GM23338 (cell line): ENCODE measurements at regions not wholly inside any gene's neighbourhood (a gene's known extent, or its start where the extent isn't known, plus 50 kb on each side); places are given as distances from the start of the nearest gene placed in this dataset.

ENCODE experiments used
- CTCF ChIP-seq, 2 experiments: fragments of 200-600 bp in 1 of 2; sonication (generic) in 1 of 2; conservative IDR thresholded peaks; 2 replicates each; pipeline versions ENCODE4 v1.5.1 to v1.6.1; 2016 to 2017; ENCODE audit warnings: antibody characterized with exemption in 2 of 2, low read depth in 2 of 2, mild to moderate bottlenecking in 2 of 2, moderate library complexity in 1 of 2
- ETS1 ChIP-seq: IDR thresholded peaks from 2 replicates; pipeline ENCODE4 v1.6.1; 2016; ENCODE audit warnings: antibody characterized with exemption
- EZH2phosphoT487 ChIP-seq: fragments of 200-600 bp; sonication (generic); IDR thresholded peaks from one replicate; pipeline ENCODE4 v1.8.1; 2018; ENCODE audit warnings: antibody characterized with exemption; ENCODE audit not compliant: unreplicated experiment
- JUNB ChIP-seq: IDR thresholded peaks from one replicate; pipeline ENCODE4 v1.6.1; 2016; ENCODE audit warnings: antibody characterized with exemption; ENCODE audit not compliant: unreplicated experiment
- POLR2AphosphoS5 ChIP-seq: IDR thresholded peaks from 2 replicates; pipeline ENCODE4 v1.6.1; 2016; ENCODE audit warnings: antibody characterized with exemption, low read depth
- REST ChIP-seq: IDR thresholded peaks from one replicate; pipeline ENCODE4 v1.6.1; 2018; ENCODE audit warnings: antibody characterized with exemption; ENCODE audit not compliant: unreplicated experiment
- STAT1 ChIP-seq: IDR thresholded peaks from one replicate; pipeline ENCODE4 v1.6.1; 2016; ENCODE audit warnings: antibody characterized with exemption; ENCODE audit not compliant: unreplicated experiment
- ZNF114 ChIP-seq: fragments of 250-450 bp; sonication (Bioruptor Pico); IDR thresholded peaks from 2 replicates; pipeline ENCODE4 v1.5.0; 2020; ENCODE audit warnings: mild to moderate bottlenecking, moderate library complexity
- TF ChIP-seq, protein P1 (sequence below): fragments of 250-450 bp; sonication (Bioruptor Pico); IDR thresholded peaks from 2 replicates; pipeline ENCODE4 v1.5.0; 2020; ENCODE audit warnings: mild to moderate bottlenecking, moderate library complexity

DNA sequence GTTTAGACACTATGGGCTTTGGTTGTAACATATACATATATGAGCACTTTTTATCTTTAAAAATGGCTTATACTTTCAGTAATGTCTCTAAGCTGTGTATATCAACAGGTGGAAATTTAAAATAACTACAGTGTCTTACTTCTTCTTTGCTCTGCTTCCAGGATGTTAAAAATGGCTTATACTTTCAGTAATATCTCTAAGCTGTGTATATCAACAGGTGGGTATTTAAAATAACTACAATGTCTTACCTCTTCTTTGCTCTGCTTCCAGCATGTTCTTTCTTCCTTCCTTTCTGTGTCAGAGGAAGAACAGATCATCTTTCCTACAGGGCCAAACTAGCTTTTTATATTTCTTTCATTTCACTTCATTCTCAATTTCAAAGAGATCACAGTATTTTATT is 689.6 kb downstream of the EPHA4 start (continued):
- TF ChIP-seq, protein P1, sequence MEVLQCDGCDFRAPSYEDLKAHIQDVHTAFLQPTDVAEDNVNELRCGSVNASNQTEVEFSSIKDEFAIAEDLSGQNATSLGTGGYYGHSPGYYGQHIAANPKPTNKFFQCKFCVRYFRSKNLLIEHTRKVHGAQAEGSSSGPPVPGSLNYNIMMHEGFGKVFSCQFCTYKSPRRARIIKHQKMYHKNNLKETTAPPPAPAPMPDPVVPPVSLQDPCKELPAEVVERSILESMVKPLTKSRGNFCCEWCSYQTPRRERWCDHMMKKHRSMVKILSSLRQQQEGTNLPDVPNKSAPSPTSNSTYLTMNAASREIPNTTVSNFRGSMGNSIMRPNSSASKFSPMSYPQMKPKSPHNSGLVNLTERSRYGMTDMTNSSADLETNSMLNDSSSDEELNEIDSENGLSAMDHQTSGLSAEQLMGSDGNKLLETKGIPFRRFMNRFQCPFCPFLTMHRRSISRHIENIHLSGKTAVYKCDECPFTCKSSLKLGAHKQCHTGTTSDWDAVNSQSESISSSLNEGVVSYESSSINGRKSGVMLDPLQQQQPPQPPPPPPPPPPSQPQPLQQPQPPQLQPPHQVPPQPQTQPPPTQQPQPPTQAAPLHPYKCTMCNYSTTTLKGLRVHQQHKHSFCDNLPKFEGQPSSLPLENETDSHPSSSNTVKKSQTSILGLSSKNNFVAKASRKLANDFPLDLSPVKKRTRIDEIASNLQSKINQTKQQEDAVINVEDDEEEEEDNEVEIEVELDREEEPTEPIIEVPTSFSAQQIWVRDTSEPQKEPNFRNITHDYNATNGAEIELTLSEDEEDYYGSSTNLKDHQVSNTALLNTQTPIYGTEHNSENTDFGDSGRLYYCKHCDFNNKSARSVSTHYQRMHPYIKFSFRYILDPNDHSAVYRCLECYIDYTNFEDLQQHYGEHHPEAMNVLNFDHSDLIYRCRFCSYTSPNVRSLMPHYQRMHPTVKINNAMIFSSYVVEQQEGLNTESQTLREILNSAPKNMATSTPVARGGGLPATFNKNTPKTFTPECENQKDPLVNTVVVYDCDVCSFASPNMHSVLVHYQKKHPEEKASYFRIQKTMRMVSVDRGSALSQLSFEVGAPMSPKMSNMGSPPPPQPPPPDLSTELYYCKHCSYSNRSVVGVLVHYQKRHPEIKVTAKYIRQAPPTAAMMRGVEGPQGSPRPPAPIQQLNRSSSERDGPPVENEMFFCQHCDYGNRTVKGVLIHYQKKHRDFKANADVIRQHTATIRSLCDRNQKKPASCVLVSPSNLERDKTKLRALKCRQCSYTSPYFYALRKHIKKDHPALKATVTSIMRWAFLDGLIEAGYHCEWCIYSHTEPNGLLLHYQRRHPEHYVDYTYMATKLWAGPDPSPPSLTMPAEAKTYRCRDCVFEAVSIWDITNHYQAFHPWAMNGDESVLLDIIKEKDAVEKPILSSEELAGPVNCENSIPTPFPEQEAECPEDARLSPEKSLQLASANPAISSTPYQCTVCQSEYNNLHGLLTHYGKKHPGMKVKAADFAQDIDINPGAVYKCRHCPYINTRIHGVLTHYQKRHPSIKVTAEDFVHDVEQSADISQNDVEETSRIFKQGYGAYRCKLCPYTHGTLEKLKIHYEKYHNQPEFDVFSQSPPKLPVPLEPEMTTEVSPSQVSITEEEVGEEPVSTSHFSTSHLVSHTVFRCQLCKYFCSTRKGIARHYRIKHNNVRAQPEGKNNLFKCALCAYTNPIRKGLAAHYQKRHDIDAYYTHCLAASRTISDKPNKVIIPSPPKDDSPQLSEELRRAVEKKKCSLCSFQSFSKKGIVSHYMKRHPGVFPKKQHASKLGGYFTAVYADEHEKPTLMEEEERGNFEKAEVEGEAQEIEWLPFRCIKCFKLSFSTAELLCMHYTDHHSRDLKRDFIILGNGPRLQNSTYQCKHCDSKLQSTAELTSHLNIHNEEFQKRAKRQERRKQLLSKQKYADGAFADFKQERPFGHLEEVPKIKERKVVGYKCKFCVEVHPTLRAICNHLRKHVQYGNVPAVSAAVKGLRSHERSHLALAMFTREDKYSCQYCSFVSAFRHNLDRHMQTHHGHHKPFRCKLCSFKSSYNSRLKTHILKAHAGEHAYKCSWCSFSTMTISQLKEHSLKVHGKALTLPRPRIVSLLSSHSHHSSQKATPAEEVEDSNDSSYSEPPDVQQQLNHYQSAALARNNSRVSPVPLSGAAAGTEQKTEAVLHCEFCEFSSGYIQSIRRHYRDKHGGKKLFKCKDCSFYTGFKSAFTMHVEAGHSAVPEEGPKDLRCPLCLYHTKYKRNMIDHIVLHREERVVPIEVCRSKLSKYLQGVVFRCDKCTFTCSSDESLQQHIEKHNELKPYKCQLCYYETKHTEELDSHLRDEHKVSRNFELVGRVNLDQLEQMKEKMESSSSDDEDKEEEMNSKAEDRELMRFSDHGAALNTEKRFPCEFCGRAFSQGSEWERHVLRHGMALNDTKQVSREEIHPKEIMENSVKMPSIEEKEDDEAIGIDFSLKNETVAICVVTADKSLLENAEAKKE (CRISPR knock-in tag), result no peak
- no peak for TF ChIP-seq JUNB
- no peak for TF ChIP-seq CTCF (conservative IDR thresholded peaks at IDR 0.05; ENCODE audit: low read depth in 2 of 2)
- no peak for TF ChIP-seq STAT1
- TF ChIP-seq EZH2phosphoT487, result no peak
- no peak for TF ChIP-seq ZNF114 (CRISPR knock-in tag)
- no peak for TF ChIP-seq ETS1
- TF ChIP-seq REST, result no peak
- TF ChIP-seq POLR2AphosphoS5, result no peak
